Skeletal muscle cell (primary cell): ENCODE measurements at regions not wholly inside any gene's neighbourhood (a gene's known extent, or its start where the extent isn't known, plus 50 kb on each side); places are given as distances from the start of the nearest gene placed in this dataset.

Experiments used
- DNase-seq: peaks from one replicate; pipeline ENCODE4 v3.0.0-alpha.2; 2010; ENCODE audit warnings: low read depth
- H3K4me3 ChIP-seq: 2 replicates; pipeline ENCODE4 v1.5.1; 2011; ENCODE audit warnings: low read depth, mild to moderate bottlenecking, control low read depth, low read length, moderate library complexity

DNA sequence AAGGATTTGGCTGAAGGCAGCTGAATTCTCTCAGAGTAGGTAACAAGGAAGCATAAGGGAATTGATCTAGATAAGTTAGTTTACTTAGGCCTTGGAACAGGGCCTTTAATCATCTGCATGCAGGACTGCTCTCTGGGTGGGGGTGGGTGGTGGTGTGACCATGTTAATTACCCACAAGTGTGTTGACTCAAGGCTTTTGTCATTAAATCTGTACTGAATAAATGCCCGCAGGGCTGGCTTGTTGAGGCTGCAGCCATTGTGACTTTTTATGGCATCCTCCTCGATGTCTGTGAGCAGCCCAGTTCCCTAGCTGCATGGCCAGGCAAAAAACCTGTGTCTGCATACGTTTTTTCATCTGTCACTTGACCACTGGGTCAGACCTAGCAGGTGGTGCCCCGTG lies 63.5 kb upstream of the ASCC3 start:
- no peak overlapping the region for H3K4me3 ChIP-seq
- DNase-seq = no peak

DNA sequence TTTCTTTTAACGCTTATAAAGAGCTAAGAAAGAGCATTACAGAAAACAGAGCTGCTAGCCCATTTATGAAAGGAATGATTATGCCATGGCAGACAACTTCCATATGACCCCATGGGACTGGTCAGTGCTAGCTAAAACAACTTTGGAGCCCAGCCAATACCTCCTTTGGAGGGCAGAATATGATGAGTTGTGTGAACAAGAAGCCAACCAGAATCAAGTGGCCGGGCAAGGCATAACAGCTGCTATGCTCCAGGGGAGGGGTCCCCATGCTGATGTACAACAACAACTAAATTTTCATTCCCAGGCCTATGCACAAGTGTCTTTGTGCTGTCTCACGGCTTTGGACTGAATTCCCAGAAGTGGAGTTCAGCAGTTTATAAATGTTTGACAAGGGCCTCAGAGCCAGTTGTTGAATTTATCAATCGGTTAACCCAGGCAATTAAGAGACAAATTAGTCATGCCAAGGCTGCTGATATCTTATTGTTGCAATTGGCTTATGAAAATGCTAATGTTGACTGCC lies 65.0 kb upstream of the ASCC3 start:
- no peak overlapping the region for H3K4me3 ChIP-seq
- no peak for DNase-seq

DNA sequence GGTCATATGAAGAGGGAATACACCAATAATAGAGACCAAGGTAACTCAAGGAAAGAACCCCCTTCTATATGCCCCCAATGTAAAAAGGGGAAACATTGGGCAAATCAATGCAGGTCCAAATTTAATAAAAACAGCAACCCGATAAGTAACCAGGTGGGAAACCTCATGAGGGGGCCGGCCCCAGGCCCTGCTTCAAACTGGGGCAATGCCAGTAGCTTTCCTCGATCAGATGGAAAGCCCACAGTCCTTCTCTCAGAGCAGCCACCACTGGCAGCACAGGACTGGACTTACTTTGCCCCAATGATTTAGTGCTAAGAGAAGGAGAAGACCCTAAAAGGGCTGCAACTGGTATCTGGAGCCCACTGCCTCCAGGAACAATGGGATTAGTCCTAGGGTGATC lies 65.6 kb upstream of the ASCC3 start:
- no peak for DNase-seq
- no peak overlapping the region for H3K4me3 ChIP-seq

DNA sequence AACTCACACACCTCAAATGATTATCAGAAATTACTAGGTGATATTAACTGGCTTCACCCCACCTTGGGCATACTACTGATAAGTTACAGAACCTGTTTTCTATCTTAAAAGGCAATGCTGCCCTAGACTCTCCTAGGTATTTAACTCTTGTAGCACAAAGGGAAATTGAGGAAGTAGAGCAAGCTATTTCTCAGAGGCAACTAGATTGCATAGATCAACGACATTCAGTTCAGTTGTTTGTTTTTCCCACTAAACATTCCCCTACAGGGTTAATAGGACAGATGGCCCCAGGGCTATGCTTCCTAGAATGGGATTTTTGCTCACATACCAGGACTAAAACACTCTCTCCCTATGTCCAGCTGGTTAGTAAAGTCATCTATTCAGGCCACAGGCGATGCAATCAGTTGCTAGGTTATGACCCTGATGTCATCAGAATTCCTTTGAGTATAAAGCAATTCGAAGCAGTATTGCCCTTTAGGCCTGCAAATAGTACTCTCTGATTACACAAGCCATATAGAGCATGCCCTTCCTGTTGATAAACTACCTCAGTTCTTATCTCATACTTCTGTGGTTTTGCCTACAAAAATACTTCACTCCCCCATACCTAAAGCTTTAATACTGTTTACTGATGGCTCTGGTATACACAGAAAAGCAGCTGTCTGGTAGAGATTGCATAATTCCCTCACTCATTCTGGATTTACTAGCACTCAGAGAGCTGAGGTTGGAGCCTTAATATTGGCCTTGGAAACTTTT lies 67.4 kb upstream of the ASCC3 start:
- H3K4me3 ChIP-seq = no peak overlapping the region
- DNase-seq = no peak

DNA sequence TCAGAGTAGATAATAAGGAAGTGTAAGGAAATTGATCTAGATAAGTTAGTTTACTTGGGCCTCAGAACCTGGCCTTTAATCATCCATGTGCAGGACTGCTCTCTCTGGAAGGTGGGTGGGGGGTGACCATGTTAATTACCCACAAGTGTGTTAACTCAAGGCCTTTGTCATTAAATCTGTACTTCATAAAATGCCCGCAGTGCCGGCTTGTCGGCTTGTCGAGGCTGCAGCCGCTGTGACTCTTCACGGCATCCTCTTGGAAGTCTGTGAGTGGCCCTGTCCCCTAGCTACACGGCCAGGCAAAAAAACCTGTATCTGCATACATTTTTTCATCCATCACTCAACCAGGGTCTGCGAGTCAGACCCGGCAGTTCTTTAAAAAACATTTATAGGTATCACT lies 70.9 kb upstream of the ASCC3 start:
- DNase-seq = no peak
- no peak overlapping the region for H3K4me3 ChIP-seq

DNA sequence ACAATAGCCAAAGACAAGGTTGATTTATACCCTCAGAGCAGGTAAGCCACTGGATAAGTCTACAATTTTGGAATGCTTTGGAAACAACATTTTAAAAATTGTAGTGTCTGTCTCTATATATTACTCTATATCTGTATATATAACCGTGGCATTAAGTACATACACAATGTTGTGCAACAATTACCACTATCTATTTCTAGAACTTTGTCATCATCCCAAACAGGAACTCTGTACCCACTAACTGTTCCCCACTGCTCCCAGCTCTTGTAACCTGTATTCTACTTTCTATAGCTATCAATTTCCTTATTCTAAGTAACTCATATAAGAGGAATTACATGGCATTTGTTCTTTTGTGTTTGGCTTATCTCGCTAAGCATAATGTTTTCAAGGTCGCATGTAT lies 78.2 kb upstream of the ASCC3 start:
- no peak for DNase-seq
- H3K4me3 ChIP-seq = no peak overlapping the region

DNA sequence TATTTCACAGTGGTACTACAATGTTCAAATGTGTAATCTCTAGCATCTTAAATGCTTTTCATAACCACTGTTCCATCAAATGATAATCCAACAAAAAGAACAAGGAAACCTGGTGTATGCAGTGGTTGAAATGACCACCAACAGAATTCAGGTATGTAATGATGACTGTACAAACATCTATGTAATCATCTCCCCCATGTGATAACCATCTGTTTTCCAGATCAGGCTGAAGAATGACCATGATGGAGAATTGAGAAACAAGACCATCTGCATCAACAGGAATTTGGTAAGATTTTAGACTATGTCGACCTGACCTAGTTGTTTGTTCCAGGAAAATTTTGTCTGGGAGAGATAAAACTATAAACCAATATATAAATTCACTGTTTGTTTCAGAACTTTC lies 81.3 kb upstream of the ASCC3 start:
- no peak overlapping the region for H3K4me3 ChIP-seq
- no peak for DNase-seq

DNA sequence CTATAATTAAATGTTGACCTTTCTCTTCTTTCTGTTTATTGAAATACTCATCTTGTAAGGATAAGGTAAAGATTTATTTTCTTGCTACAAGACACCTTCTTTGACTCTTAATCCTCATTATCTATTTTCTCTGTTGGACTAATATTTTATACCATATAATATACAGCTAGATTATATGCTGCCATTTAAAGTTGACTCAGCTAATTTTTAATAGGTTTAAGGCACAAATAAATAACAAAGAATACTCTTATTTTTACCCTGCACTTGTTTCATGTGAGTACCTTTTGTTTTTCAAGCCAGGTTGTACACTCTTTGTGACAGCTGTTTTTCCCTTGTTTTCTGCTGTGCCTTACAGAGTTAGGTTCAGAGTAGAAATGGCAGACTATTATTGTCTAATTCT lies 83.9 kb upstream of the ASCC3 start:
- H3K4me3 ChIP-seq = no peak overlapping the region
- DNase-seq = no peak

DNA sequence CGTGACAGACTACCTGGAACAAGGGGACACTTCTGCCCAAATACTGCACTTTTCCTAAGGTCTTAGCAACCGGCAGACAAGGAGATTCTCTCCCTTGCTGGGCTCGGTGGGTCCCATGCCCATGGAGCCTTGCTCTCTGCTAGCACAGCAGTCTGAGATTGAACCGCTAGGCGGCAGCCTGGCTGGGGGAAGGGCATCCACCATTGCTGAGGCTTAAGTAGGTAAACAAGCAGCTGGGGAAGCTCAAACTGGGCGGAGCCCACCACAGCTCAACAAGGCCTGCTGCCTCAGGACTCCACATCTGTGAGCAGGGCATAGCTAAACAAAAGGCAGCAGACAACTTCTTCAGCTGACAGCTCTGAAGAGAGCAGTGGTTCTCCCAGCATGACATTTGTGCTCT lies 87.8 kb upstream of the ASCC3 start:
- DNase-seq = no peak
- no peak overlapping the region for H3K4me3 ChIP-seq

DNA sequence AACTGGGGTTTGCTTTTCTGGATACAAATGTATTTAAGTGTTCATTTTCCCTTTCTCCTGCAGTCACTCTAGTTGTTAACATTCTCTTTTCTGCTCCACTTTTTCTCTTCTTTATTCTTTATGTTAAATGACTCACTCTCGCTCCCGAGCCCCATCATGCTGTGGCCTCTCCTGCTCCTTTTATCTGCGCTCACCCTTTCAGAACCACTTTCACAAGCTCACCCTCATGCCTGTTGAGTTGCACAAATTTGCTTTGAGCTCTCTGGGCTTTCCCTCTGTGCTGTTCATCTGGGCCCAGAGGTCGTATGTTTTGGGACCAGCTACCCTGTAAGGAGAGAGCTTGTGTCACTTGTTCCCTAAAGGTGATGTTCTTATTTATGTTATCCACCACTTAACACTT lies 98.1 kb upstream of the ASCC3 start:
- H3K4me3 ChIP-seq = no peak overlapping the region
- DNase-seq = no peak

DNA sequence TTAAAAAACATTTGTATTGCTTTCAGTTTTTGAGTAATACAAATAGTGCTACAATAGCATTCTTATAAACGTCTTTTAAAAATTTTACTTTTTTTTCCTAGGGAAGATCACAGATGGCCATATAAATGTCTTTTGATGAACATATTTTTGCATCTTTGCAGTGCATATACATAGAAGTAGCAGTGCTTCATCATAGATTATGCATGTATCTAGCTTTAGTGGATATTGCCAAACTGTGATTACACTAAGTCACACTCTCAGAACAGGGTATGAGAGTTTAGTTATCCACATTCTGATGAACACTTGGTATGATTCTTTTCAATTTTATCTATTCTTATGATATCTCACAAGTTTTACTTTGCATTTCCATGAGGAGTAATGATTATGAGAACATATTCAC lies 99.8 kb upstream of the ASCC3 start:
- DNase-seq = no peak
- no peak overlapping the region for H3K4me3 ChIP-seq

DNA sequence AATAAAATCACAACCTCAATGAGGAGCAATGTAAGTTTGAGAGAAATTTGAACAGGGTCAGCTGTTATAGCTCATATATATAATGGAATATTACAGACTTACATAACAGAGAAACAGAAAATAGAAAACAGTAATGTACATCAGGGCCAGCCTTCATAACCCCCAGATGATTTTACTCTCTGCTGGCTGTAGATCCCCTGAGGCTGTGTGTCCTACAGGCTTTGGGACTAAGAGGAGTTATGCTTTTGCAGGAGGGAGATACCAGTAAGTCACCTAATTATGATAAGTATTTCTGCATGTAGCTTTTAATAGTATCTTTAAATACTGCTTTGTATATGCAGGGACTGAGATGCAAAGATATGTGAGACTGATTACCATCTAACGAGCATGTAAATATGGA lies 105.8 kb upstream of the ASCC3 start:
- no peak overlapping the region for H3K4me3 ChIP-seq
- no peak for DNase-seq

DNA sequence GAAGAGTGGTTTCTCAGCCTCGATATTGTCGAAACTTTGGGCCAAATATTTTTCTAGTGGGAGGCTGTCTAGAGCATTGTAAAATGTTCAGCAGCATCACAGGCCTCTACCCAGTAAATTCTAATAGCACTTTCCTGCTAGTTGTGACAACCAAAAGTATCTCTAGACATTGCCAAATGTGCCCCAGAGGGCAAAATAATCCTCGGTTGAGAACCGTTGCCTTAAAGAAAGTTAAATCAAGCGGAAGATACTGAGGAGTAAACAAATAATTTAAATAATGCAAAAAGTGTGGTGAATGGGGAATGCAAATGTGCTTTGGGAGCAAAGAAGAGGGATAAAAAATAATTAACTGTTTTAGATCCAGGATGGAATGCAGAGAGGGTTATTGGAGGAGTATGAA lies 106.4 kb upstream of the ASCC3 start:
- H3K4me3 ChIP-seq = no peak overlapping the region
- no peak for DNase-seq

DNA sequence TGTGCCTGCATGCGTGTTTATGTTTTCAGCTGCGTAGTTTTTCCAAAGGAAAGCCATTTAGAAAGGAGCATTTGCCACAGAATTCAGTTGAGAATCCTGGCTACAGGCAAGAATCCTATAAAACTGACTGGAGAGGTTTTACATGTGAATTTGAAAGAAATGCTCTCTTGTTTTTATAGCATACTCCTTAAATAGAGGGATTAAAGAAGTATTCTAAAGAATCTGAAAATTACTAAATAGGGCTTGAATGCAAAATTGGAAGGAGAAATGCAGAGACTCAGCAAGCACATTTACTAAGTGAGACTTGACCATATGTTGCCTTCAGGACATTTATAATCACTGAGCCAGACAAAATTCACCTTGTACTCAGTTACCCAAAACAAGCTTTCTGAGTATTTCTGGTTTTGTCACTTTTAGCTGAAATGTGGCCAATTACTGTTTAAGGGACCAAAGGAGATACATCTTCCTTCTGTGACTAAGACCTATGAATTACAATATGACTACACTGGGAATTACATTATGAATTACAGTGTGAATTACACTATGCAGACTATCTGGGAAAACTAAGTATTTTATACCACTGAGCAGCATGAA lies 107.4 kb upstream of the ASCC3 start:
- DNase-seq = no peak
- no peak overlapping the region for H3K4me3 ChIP-seq

DNA sequence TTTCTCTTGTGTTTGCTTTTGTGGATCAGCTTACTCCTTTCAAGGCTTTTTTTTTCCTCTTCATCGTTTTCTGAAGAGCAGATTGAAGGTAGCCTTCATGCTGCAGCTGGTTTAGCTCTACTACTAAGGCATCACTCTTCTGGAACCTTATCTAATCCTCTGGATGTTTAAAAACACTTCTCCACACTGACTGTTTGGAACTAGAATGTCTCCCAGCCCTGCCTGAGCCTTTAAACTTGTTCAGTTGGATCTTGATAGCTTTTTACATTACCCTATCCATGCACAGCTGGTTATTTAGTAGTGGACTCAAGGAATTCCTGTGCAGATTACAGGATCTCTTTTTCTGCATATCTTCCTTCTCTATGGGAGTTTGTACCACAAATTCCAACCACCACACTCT lies 108.9 kb upstream of the ASCC3 start:
- H3K4me3 ChIP-seq = no peak overlapping the region
- DNase-seq = no peak

DNA sequence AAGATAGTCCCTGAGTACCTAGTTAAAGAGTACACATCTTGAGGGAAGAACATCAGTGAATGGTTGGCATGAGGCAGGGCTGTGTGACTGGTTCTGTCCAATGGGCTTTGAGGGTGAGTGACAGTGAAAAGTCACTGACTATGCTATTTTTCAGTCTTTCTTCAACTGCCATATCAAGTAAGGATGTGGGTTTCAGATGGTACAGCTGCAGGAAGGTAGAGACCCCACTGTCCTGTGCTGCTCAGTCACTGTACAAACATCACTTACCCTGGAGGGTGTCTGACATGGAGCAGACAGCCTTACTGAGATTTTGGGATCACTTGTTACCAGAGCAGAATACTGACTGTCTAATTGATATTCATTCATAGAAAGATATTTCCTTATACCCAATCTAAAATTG lies 115.3 kb upstream of the ASCC3 start:
- no peak overlapping the region for H3K4me3 ChIP-seq
- no peak for DNase-seq

DNA sequence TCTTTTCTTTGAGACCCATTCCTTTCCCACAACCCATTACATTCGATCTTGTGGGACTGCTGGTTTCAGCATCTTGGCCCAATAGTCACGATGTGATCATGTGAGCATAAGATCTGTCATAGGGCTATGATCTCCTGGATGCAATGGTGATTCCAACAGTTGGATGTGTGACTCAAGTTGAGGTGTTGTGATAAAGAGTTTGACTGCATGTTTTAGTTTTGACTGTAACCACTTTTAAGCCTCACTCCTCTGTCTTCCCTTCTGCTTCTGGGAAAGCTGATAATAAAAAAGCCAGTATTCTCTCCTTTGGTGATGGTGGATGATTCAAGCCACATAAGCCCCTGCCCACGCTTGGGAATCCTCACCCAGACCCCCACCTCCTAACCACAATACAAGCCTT lies 117.0 kb upstream of the ASCC3 start:
- no peak overlapping the region for H3K4me3 ChIP-seq
- DNase-seq = no peak

DNA sequence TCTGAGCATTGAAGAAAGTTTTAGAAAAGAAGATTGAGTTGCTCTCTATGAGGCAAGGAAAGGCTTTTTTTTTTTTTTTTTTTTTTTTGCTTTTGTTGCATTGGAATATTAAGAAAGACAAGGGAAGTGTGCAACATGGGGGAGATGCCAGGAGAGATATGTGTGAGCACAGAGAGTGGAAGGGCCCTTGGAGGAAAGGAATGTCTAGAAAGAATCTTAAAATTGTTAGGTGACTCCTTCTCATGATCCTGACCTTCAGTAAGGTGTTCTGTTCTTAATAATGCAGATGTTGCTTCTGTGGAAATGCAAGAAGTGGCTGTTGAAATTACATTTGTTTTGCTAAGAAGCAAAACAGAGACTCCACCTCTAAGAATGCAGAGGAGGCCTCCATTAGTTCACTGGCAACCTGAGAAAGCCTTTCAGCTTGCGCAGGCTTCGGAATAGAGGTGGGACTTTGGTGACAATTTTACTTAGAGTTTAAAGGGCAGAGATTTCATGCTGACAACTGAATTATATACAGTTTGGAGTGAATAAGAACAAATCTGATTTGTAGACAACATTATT lies 118.0 kb upstream of the ASCC3 start:
- H3K4me3 ChIP-seq = no peak overlapping the region
- DNase-seq = no peak

DNA sequence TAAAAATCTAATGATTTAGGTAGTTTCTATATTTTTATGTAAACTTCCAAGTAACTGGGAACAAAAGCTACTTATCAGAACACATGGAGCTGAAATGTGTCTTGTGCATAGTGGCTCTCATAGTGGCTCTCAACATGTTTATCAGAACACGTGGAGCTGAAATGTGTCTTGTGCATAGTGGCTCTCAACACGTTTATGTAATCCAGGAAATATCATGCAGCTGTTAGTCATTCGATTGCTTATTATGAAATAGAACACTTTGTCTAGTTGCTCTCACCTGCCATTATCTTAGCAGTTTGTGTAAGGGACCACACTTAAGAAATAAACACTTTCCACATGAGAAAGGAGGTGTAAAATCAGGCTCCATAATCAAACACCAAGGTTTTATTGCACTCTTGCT lies 119.2 kb upstream of the ASCC3 start:
- DNase-seq = no peak
- no peak overlapping the region for H3K4me3 ChIP-seq

DNA sequence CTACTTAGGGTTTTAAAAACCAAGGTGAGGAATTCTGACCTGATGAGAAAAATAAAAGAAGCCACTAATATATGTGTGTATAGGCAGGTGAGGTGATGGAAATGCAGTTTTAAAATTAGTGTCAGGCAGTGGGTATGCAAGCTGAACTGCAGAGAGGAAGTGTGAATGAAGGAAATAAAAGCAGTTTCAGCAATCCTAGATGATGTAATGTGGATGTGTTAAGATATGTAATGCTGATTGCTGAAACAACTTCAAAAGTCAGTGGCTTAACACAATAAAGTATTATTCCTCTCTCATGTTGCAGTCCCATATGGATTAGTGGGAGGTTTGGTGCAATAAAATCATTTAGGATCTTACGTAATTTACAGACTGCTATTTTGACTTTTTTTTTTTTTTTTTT lies 119.9 kb upstream of the ASCC3 start:
- H3K4me3 ChIP-seq = no peak overlapping the region
- DNase-seq = no peak

DNA sequence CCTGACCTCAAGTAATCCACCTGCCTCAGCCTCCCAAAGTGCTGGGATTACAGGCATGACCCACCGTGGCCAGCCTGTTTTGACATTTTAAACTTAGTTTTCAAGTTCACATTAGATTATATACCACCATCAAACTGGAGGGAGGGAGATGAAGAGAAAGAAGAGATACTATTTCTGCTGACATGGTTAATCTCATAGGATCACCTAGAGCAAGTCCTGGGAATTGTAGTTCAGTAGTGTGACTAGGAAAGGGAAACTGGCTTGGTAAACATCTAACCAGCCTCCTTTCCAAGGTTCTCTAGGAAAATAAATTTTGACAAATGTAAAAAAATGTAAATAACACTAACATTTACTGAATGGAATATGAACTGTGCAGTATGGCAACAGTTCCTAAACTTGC lies 120.5 kb upstream of the ASCC3 start:
- H3K4me3 ChIP-seq = no peak overlapping the region

More for the DNA sequence above, 120.5 kb upstream of the ASCC3 start:
- no peak for DNase-seq
